GM04504 (cell line): ENCODE measurements at regions not wholly inside any gene's neighbourhood (a gene's known extent, or its start where the extent isn't known, plus 50 kb on each side); places are given as distances from the start of the nearest gene placed in this dataset.
"Not testable (repeated sequence)": the region's sequence is repeated elsewhere in the genome, so short reads cannot be mapped to it uniquely, and the experiment has no call there.

Source experiments
- DNase-seq: peaks from one replicate; pipeline ENCODE4 v3.0.0-alpha.2; 2012; ENCODE audit warnings: low read depth

GRCh38 chr18:22284581-22285360, 115.4 kb downstream of the GATA6 start:
- no peak for DNase-seq

GRCh38 chr18:22283855-22284254, 114.5 kb downstream of the GATA6 start:
- not testable (repeated sequence) for DNase-seq

GRCh38 chr18:22283397-22283796, 114.0 kb downstream of the GATA6 start:
- DNase-seq = no peak

GRCh38 chr18:22283116-22283395, 113.7 kb downstream of the GATA6 start:
- no peak for DNase-seq

- no peak for DNase-seq
Observed at GRCh38 chr18:22282311-22283115, 113.1 kb downstream of the GATA6 start.

GRCh38 chr18:22280453-22280750, 111.0 kb downstream of the GATA6 start:
- DNase-seq = no peak

- peak; percentile 43 for DNase-seq
Observed at GRCh38 chr18:22279741-22280452, 110.5 kb downstream of the GATA6 start.

GRCh38 chr18:22278798-22279197, 109.4 kb downstream of the GATA6 start:
- no peak for DNase-seq

- DNase-seq = no peak
Observed at GRCh38 chr18:22277758-22278157, 108.4 kb downstream of the GATA6 start.

- DNase-seq = no peak
Observed at GRCh38 chr18:22276334-22276713, 106.9 kb downstream of the GATA6 start.

GRCh38 chr18:22275706-22276333, 106.4 kb downstream of the GATA6 start:
- DNase-seq = no peak

- no peak for DNase-seq
Observed at GRCh38 chr18:22273101-22274039, 104.0 kb downstream of the GATA6 start.

GRCh38 chr18:22272242-22272641, 102.9 kb downstream of the GATA6 start:
- no peak for DNase-seq

- DNase-seq = no peak
Observed at GRCh38 chr18:22271030-22271429, 101.6 kb downstream of the GATA6 start.

GRCh38 chr18:22268641-22269128, 99.3 kb downstream of the GATA6 start:
- no peak for DNase-seq

GRCh38 chr18:22267697-22268096, 98.3 kb downstream of the GATA6 start:
- DNase-seq = no peak

GRCh38 chr18:22267225-22267624, 97.8 kb downstream of the GATA6 start:
- DNase-seq = no peak

- no peak for DNase-seq
Observed at GRCh38 chr18:22265838-22266237, 96.4 kb downstream of the GATA6 start.

- no peak for DNase-seq
Observed at GRCh38 chr18:22260208-22260820, 90.9 kb downstream of the GATA6 start.

- no peak for DNase-seq
Observed at GRCh38 chr18:22257022-22257543, 87.7 kb downstream of the GATA6 start.

GRCh38 chr18:22254088-22254487, 84.7 kb downstream of the GATA6 start:
- no peak for DNase-seq
